ENCODE measurements at regions not wholly inside any gene's neighbourhood (a gene's known extent, or its start where the extent isn't known, plus 50 kb on each side); places are given as distances from the start of the nearest gene placed in this dataset.
"Not testable (repeated sequence)": the region's sequence is repeated elsewhere in the genome, so short reads cannot be mapped to it uniquely, and the experiment has no call there.

DNA sequence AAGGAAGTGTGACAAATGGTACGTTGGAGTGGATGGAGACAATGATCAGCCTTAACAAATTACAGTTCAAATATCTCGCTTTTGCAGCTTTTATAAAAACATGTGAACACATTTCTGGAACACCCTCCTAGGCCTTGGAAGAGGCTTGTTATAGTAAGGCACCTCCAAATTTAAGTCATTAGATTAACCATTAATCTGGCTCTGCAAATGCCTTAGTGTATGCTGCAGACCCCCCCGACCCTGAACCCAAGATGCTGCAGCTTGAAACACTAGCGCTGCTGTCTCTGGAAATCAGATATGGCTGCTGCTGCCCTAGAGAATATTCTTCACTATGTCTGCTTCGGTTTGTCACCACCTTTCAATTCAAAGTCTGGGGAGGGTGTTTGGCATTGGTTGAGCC lies 196.4 kb downstream of the MIS18A start:
- ATAC-seq (replicated peaks): no peak
- Mint-ChIP-seq H3K4me1 (no peaks in the 10 kb centered on the region), H3K9me3 (no peaks in the 10 kb centered on the region), H3K27me3 (peaks cover 4% of the 10 kb centered on the region), H3K27ac (no peak overlapping the region), H3K36me3 (ENCODE audit: low read depth) (no peaks in the 10 kb centered on the region), H3K4me3 (no peak overlapping the region)

DNA sequence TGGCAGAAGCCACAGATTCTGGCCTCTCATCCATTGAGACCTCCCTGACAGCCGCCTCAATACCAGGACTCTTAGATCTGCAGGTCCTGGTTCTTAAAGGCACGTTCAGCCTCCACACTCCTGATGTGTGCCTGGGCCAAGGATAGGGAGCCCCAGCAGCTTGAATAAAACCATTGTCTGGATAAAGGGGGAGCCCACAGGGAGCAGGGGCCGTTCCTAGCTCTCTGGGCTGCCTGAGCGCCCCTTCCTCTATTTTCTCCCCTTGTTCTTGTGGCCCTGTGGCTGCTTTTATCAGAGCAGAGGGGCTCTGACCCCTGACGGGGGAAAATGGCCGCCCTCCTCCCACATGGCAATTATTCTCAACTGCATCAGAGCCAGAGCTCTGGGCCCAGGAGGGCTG lies 200.8 kb downstream of the HUNK start:
- H3K27ac Mint-ChIP-seq: no peak overlapping the region
- no peaks in the 10 kb centered on the region for H3K27me3 Mint-ChIP-seq
- no peak overlapping the region for H3K4me3 Mint-ChIP-seq
- H3K9me3 Mint-ChIP-seq: no peaks in the 10 kb centered on the region
- ATAC-seq (replicated peaks): no peak
- H3K36me3 Mint-ChIP-seq (ENCODE audit: low read depth): no peaks in the 10 kb centered on the region
- no peaks in the 10 kb centered on the region for H3K4me1 Mint-ChIP-seq

DNA sequence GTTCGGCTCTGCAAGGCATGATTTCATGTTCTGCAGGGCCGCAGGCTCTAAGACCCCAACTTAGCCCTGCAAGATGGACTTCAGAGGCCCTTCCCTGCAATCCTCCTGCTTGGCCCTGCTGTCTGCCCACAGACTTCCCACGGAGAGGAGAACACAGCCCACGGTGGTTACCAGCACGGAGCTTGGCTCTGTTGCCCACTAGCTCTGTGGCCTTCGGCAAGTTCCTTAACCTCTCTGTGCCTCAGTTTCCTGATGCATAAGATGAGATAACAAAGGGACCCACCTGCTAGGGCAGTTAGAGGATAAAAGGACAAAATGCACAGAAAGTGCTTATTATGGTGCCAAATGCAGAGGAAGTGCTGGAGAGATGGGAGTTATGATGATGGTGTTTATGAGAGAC lies 200.4 kb downstream of the HUNK start:
- H3K9me3 Mint-ChIP-seq: no peaks in the 10 kb centered on the region
- H3K4me3 Mint-ChIP-seq: no peak overlapping the region
- no peak overlapping the region for H3K27ac Mint-ChIP-seq
- H3K36me3 Mint-ChIP-seq (ENCODE audit: low read depth): no peaks in the 10 kb centered on the region
- no peak for ATAC-seq (replicated peaks)
- H3K4me1 Mint-ChIP-seq: no peaks in the 10 kb centered on the region
- H3K27me3 Mint-ChIP-seq: no peaks in the 10 kb centered on the region

DNA sequence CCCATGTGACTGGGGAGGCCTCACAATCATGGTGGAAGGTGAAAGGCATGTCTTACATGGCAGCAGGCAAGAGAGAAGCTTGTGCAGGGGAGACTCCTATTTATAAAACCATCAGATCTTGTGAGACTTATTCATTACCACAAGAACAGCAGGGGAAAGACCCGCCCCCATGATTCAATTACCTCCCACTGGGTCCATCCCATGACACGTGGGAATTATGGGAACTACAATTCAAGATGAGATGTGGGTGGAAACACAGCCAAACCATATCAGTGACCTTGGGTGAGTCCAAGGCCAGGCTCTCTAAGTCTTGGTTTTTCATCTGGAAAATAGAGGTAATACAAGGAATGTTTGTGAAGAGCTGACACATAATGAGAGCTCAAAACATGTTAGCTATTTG lies 198.8 kb downstream of the HUNK start:
- H3K27ac Mint-ChIP-seq; H3K27me3 Mint-ChIP-seq; H3K36me3 Mint-ChIP-seq (ENCODE audit: low read depth); H3K4me3 Mint-ChIP-seq; H3K9me3 Mint-ChIP-seq; ATAC-seq (replicated peaks); H3K4me1 Mint-ChIP-seq: not testable (repeated sequence)

DNA sequence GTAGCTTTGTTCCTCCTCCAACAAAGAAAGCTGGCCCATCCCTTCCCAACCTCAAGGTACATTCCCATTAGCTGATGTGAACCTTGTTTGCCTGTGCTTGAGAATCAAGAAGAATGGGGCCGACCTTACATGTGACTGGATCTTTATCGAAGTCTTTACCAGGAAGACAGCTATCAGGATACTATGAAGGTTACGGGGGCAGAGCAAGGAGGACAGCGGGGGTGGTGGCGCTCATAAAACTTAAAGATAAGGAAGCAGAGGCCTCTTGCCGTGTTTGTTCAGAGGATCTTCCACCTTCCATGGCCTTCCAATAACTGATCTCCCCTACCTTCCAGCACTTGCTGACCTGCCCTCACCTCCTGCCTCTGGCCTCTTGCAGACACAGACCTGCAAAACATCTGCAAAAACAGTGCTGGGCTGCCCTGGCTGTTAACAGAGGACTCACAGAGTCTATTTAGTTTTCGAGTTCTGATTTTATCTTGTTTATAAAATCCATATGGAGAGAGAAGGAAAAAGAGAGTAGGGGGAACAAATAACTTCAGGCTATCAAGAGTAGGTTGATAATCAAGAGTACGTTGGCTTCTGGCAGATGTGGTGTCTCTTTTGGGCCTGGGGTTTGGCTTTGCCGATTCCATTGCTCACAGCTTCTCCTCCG lies 198.0 kb downstream of the HUNK start:
- Mint-ChIP-seq H3K9me3 (no peaks in the 10 kb centered on the region), H3K4me1 (no peaks in the 10 kb centered on the region), H3K27ac (no peak overlapping the region), H3K36me3 (ENCODE audit: low read depth) (no peaks in the 10 kb centered on the region), H3K4me3 (no peak overlapping the region), H3K27me3 (peaks cover under 1% of the 10 kb centered on the region)
- ATAC-seq (replicated peaks): no peak

- Mint-ChIP-seq H3K27me3 (peaks cover 5% of the 10 kb centered on the region), H3K36me3 (ENCODE audit: low read depth) (no peaks in the 10 kb centered on the region), H3K27ac (no peak overlapping the region), H3K9me3 (no peaks in the 10 kb centered on the region), H3K4me3 (no peak overlapping the region), H3K4me1 (no peaks in the 10 kb centered on the region)
- no peak for ATAC-seq (replicated peaks)
These were observed 197.3 kb downstream of the HUNK start for GRCh38 chr21:32070126-32070525.

GRCh38 chr21:32065654-32066053 lies 192.8 kb downstream of the HUNK start:
- no peak overlapping the region for H3K4me3 Mint-ChIP-seq
- no peak overlapping the region for H3K27ac Mint-ChIP-seq
- peaks cover 13% of the 10 kb centered on the region for H3K27me3 Mint-ChIP-seq
- no peaks in the 10 kb centered on the region for H3K4me1 Mint-ChIP-seq
- no peaks in the 10 kb centered on the region for H3K9me3 Mint-ChIP-seq
- H3K36me3 Mint-ChIP-seq (ENCODE audit: low read depth): no peaks in the 10 kb centered on the region
- ATAC-seq (replicated peaks): no peak

DNA sequence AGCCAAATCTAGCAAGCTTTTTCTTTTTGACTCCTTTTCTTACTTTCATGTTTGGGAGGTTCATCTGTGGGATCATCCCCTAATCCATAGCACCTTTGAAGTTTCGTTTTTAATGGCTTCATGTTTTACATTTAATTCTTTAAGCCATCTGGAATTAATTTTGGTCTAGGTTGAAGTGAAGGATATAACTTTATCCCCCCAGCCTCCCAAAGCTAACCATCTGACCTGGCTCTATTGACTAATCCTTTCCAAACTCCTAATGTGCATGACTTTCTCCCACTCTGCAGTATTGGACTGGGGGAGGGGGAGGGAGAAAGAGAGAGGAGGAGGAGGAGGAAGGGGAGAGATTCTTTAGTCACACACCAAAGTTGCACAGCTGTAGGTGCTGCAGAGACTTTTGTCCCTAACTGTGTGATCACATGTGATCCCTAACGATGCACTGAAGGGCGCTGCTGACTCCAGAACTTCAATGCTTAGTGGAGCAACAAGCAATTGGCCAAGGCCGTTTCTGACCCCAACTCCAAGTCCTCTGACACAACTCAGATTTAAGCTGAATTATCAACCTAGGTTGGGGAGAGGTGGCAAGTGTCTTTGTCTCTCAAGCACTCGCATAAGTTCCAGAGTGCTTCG lies 191.6 kb downstream of the HUNK start:
- no peak for ATAC-seq (replicated peaks)
- H3K27me3 Mint-ChIP-seq: peaks cover 13% of the 10 kb centered on the region
- no peaks in the 10 kb centered on the region for H3K4me1 Mint-ChIP-seq
- no peaks in the 10 kb centered on the region for H3K36me3 Mint-ChIP-seq (ENCODE audit: low read depth)
- no peak overlapping the region for H3K27ac Mint-ChIP-seq
- H3K9me3 Mint-ChIP-seq: no peaks in the 10 kb centered on the region
- H3K4me3 Mint-ChIP-seq: no peak overlapping the region

- H3K27ac Mint-ChIP-seq: no peak overlapping the region
- no peaks in the 10 kb centered on the region for H3K36me3 Mint-ChIP-seq (ENCODE audit: low read depth)
- ATAC-seq (replicated peaks): no peak
- no peak overlapping the region for H3K4me3 Mint-ChIP-seq
- no peaks in the 10 kb centered on the region for H3K4me1 Mint-ChIP-seq
- H3K27me3 Mint-ChIP-seq: peaks cover 17% of the 10 kb centered on the region
- no peaks in the 10 kb centered on the region for H3K9me3 Mint-ChIP-seq
These were observed 189.9 kb downstream of the HUNK start for GRCh38 chr21:32062591-32063227.

DNA sequence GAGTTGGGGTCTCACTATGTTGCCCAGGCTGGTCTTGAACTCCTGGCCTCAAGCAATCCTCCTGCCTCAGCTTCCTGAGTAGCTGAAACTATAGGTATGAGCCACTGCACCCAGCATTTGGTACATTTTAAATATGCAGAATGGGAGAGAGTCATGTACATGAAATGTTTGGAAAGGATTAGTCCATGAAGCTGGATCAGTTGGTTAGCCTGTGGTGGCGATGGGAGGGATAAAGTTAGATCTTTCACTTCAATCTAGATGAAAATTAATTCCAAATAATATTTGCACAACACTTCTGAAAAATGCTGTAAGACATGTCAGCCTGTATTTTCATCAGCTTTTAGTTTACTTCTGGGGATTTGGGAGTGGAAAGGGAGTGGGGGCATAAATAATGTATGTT lies 188.9 kb downstream of the HUNK start:
- H3K4me1 Mint-ChIP-seq: no peaks in the 10 kb centered on the region

DNA sequence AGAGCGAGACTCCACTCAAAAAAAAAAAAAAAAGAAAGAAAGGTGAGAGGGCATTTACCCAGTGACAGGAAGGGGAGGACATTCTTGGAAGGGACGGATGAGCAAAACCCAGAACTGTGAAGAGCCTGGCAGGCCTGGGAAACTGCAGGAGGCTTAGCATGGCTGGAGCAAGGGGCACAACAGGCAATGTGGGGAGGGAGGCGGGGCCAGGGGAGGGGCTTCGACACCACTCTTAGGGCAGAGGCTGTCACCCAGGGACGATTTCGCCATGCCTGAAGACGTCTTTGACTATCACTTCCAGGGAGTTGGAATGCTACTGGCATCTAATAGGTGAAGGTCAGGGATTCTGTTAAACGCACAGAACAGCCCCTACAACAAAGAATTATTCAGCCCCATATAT lies 184.0 kb downstream of the HUNK start:
- no peak overlapping the region for H3K27ac Mint-ChIP-seq
- H3K27me3 Mint-ChIP-seq: peaks cover 13% of the 10 kb centered on the region
- no peak overlapping the region for H3K4me3 Mint-ChIP-seq
- peaks cover 5% of the 10 kb centered on the region for H3K9me3 Mint-ChIP-seq
- H3K4me1 Mint-ChIP-seq: no peaks in the 10 kb centered on the region
- no peaks in the 10 kb centered on the region for H3K36me3 Mint-ChIP-seq (ENCODE audit: low read depth)
- no peak for ATAC-seq (replicated peaks)

More for the DNA sequence above, 188.9 kb downstream of the HUNK start:
- Mint-ChIP-seq H3K27me3 (peaks cover 17% of the 10 kb centered on the region), H3K27ac (no peak overlapping the region), H3K9me3 (no peaks in the 10 kb centered on the region), H3K36me3 (ENCODE audit: low read depth) (no peaks in the 10 kb centered on the region), H3K4me3 (no peak overlapping the region)
- no peak for ATAC-seq (replicated peaks)

GRCh38 chr21:32055305-32055704 lies 182.5 kb downstream of the HUNK start:
- H3K9me3 Mint-ChIP-seq: peaks cover 9% of the 10 kb centered on the region
- no peak for ATAC-seq (replicated peaks)
- no peaks in the 10 kb centered on the region for H3K36me3 Mint-ChIP-seq (ENCODE audit: low read depth)
- no peak overlapping the region for H3K4me3 Mint-ChIP-seq
- no peaks in the 10 kb centered on the region for H3K4me1 Mint-ChIP-seq
- H3K27ac Mint-ChIP-seq: no peak overlapping the region
- peaks cover 9% of the 10 kb centered on the region for H3K27me3 Mint-ChIP-seq

All from activated T-helper 17 cell treated with anti-CD3 and anti-CD28 coated beads, Interleukin-2, amount 50 U/mL, for 72 hours (primary cell).